AML-193 (cell line): ENCODE measurements at regions not wholly inside any gene's neighbourhood (a gene's known extent, or its start where the extent isn't known, plus 50 kb on each side); places are given as distances from the start of the nearest gene placed in this dataset.

Source experiments
- DNase-seq, 2 experiments: peaks; one replicate each; lab custom pipeline; 2025; lab: John Stamatoyannopoulos, UW

- no peak for DNase-seq
Measured at GRCh38 chrX:33465137-33465536, 253.8 kb upstream of the DMD start.

GRCh38 chrX:33457102-33457501 lies 245.8 kb upstream of the DMD start:
- no peak for DNase-seq

GRCh38 chrX:33447285-33447684 lies 235.9 kb upstream of the DMD start:
- DNase-seq, result no peak

GRCh38 chrX:33434256-33435092 lies 223.1 kb upstream of the DMD start:
- no peak for DNase-seq

- DNase-seq, result no peak
Measured at GRCh38 chrX:33416273-33416805, 205.0 kb upstream of the DMD start.

- no peak for DNase-seq
Measured at GRCh38 chrX:33415459-33415858, 204.1 kb upstream of the DMD start.

- DNase-seq, result no peak
Measured at GRCh38 chrX:33385546-33385945, 174.2 kb upstream of the DMD start.

GRCh38 chrX:33379839-33380238 lies 168.5 kb upstream of the DMD start:
- no peak for DNase-seq

GRCh38 chrX:33357606-33358005 lies 146.3 kb upstream of the DMD start:
- no peak for DNase-seq

GRCh38 chrX:33339219-33339618 lies 127.9 kb upstream of the DMD start:
- DNase-seq, result no peak

GRCh38 chrX:33336783-33337182 lies 125.4 kb upstream of the DMD start:
- peak; percentile 0 to 21 for DNase-seq

- DNase-seq, result no peak
Measured at GRCh38 chrX:33333271-33333670, 121.9 kb upstream of the DMD start.

GRCh38 chrX:33330798-33331197 lies 119.4 kb upstream of the DMD start:
- no peak for DNase-seq

- no peak for DNase-seq
Measured at GRCh38 chrX:33324099-33324498, 112.8 kb upstream of the DMD start.

GRCh38 chrX:33307911-33308354 lies 96.6 kb upstream of the DMD start:
- no peak for DNase-seq

- DNase-seq, result no peak
Measured at GRCh38 chrX:33298622-33299021, 87.3 kb upstream of the DMD start.

- no peak for DNase-seq
Measured at GRCh38 chrX:33285550-33285949, 74.2 kb upstream of the DMD start.

- DNase-seq, result no peak
Measured at GRCh38 chrX:33277046-33277445, 65.7 kb upstream of the DMD start.

GRCh38 chrX:33273535-33273934 lies 62.2 kb upstream of the DMD start:
- DNase-seq, result no peak

- DNase-seq, result no peak
Measured at GRCh38 chrX:33272986-33273385, 61.6 kb upstream of the DMD start.
